ENCODE measurements at regions not wholly inside any gene's neighbourhood (a gene's known extent, or its start where the extent isn't known, plus 50 kb on each side); places are given as distances from the start of the nearest gene placed in this dataset.
"Not testable (repeated sequence)": the region's sequence is repeated elsewhere in the genome, so short reads cannot be mapped to it uniquely, and the experiment has no call there.

DNA sequence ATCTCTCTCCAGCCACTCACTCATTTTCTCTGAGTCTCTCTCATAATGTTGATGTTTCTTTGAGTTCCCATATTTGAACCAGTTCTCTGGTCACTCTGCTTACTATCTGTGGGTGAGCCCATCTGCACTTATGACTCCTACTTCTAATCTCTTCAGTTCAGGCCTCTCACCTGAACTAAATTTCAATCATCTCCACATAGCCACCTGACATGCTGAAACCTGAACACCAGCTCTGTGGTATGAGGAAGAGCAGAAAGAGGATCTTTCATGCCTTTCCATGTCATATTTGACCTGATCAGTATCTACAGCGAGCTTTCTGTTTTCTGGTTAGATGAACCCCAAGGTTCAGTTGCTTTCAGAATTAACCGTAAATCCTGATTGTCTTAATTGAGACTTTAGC, 122.2 kb upstream of the ESX1 start:
- no peak for DNase-seq (ENCODE audit: low spot score)

DNA sequence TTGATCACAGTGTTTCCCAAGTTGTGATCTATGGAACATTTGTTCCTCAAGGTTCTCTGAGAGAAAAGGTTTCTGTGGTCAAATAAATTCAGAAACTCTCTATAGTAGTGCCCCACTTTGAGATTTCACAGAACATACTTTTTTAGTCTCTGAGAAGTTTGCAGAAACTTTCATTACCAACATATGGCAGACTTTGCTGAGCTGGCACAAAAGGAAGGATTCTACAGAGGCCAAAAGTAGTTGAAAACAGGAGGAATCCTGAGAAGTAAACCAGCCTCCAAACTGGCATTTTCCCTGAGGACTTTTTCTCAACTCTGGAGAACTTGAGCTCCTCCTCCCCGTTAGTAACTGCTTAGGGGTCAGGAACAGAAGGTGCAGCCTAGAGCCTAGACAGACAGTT, 117.8 kb upstream of the ESX1 start:
- DNase-seq (ENCODE audit: low spot score) = no peak

GRCh38 chrX:104370089-104370488, 115.4 kb upstream of the ESX1 start:
- peak; percentile 9 for DNase-seq (ENCODE audit: low spot score)

GRCh38 chrX:104360774-104361173, 106.0 kb upstream of the ESX1 start:
- not testable (repeated sequence) for DNase-seq (ENCODE audit: low spot score)

- DNase-seq (ENCODE audit: low spot score) = no peak
Measured at GRCh38 chrX:104359124-104359523, 104.4 kb upstream of the ESX1 start.

DNA sequence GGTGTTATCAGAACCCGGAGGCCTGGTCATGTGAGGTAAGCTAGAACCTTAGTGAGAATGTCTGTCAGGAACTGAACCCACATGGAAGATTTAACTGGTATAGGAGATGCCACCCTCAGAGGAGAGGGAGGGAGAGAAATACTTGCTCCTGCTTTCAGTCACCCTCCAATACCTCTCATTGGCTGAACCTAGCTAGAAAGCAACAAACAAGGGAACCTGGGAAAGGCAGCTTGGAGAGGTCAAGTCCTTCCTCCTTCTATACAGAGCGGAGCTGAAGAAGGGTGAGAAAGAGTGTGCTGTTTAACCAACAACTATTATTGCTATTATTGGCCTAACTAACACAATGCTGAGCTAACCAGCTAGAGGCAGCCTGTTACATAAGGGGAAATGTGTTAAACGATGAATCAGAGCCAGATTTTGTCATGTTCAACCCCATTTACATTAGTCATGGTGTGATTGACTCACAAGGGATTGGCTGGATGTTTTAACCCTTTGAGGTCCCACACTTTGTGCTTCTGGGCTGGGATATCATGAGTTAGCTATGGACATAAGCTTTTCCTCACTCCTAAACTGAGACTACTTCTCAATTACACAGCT, 96.5 kb upstream of the ESX1 start:
- no peak for DNase-seq (ENCODE audit: low spot score)

- no peak for DNase-seq (ENCODE audit: low spot score)
Measured at GRCh38 chrX:104347860-104348259, 93.1 kb upstream of the ESX1 start.

- DNase-seq (ENCODE audit: low spot score) = peak; percentile 7
Measured at GRCh38 chrX:104343428-104344129, 88.8 kb upstream of the ESX1 start.

DNA sequence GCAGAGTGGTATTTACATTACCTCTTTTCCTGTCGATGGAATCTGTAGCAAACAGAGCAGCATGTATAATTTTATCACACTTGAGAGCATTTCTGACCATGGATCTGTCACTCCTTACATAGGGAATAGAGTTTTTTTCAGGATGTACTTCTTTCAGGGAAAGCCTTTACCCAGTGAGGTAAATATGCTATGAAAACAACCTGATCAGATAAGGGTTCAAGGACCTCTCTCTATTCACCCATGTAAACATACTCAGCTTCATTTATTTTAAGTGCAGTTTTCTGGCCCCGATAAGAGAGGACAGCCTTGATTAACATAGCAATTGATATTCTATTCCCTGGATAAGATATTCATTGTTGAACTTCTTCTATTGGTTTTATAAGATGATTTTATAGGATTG, 87.3 kb upstream of the ESX1 start:
- DNase-seq (ENCODE audit: low spot score) = no peak

DNA sequence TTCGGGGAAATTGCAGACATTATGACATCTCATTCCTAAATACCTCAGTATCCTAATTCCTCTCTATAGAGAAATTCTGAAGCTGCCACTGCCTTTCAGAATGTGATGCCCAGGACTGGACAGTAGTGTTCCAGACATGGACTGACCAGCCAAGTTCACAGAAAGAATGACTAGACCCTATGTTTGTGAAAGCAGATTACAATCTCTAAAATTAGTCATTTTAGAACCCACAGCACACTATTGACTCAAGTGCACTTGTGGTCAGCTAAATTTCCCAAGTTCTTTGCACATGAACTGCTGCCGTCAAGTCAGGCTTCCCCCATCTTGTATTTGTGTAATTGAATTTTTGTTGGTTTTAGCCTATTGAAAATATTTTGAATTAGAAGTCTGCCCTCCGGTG, 81.0 kb upstream of the ESX1 start:
- DNase-seq (ENCODE audit: low spot score) = no peak

- DNase-seq (ENCODE audit: low spot score) = no peak
Measured at GRCh38 chrX:104334971-104335370, 80.2 kb upstream of the ESX1 start.

DNA sequence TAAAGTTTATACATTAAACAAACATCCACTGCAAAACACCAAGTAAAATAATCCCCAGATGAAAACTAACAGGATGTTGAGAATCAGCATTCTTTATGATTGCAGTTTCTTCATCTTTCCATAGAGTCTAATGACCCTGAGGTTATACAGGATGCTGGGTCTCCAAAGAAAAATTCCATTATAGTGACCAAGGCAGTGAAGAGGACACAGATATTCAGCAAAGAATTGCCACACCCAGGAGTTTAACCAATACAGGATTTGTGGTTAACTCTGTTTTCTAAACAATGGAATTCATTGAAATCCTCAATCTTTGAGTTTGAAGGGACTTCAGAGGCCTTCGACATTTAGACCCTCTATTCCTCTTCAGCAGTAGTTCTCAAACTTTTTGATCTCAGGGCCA, 76.2 kb upstream of the ESX1 start:
- no peak for DNase-seq (ENCODE audit: low spot score)

DNA sequence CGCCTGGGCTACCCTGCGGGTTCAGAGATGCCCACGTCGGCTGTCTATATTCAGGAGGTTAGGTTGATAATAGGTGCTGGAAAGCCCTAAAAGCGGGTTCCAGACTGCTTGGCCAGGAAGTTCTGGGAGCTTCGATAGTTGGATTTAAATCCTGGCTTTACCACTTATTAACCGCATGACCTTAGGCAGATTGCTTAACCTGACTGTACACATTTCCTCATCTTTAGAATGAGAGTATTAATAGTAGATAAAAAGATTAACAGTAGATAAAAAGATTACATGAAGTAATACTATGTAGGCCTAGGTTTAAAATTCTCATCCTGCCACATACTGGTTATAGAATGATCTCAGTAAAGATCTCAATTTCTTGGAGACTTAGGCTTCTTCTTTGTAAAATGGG, 75.0 kb upstream of the ESX1 start:
- DNase-seq (ENCODE audit: low spot score) = no peak

- DNase-seq (ENCODE audit: low spot score) = no peak
Measured at GRCh38 chrX:104325213-104325585, 70.5 kb upstream of the ESX1 start.

DNA sequence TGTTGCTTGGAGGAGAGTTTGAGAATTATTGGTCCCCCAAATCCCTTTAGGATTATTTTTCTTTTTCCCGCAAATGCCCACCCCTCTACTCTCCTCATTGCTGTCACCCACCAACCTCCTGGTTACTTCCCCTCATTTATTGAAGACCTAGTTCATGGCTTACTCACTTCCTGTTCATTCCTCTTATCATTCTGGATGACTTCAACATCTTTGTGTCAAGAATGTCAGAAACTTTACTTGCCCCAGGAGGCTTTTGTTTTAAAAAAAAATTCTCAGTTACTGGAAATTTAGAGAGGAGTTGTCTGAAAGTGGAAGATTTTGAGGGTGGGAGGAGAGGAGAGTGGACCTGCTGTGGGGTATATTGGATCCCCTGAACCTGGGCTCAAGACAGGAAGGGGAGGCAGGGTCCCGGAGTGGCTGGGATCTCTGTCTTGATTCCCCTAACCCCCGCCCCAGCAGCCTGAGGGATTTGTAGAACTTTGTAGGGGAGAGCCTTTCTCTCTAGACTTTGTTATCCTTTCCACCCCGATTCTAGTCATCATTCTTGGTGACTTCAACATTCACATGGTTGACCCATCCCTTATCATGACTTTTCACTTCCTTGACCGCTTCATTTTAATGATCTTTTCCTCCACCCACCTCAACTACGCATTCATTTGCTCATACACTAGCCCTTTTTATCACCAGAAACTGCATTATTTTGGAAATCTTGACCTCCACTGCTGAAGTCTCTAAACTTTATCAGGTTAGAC, 69.9 kb upstream of the ESX1 start:
- no peak for DNase-seq (ENCODE audit: low spot score)

DNA sequence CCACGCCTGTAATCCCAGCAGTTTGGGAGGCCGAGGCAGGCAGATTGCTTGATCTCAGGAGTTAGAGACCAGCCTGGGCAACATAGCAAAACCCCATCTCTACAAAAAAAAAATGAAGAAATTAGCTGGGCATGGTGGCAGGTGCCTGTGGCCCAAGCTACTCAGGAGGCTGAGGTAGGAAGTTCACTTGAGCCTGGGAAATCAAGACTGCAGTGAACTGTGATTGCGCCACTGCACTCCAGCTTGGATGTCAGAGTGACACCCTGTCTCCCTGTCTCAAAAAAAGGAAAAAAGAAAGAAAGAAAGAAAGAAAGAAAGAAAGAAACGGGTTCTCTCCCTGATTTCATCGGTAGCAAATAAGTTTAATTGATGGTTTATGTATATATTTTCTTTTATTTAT, 64.6 kb upstream of the ESX1 start:
- DNase-seq (ENCODE audit: low spot score) = no peak

- DNase-seq (ENCODE audit: low spot score) = no peak
Measured at GRCh38 chrX:104318330-104319009, 63.7 kb upstream of the ESX1 start.

DNA sequence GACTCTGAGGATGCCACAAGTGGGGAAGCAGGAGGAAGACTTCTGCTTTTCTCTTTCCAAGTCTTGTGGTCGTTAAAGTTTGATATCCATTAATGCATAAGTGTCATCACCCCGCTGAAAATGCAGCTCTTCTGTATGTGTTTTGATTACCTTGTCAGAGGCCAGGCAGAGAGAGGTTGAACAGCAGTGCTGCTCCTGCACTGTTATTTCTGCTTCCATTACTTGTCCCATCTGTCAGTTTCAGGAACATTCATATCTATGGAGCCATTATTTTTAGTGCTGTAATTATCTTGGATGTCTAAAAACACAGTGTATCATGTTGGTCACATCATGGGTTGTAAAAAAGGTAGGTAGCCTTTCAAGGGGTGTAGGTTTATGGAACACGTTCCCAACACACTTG, 62.0 kb upstream of the ESX1 start:
- no peak for DNase-seq (ENCODE audit: low spot score)

GRCh38 chrX:104315555-104315954, 60.8 kb upstream of the ESX1 start:
- DNase-seq (ENCODE audit: low spot score) = no peak

GRCh38 chrX:104310657-104311254, 56.0 kb upstream of the ESX1 start:
- DNase-seq (ENCODE audit: low spot score) = no peak

- peak; percentile 19 for DNase-seq (ENCODE audit: low spot score)
Measured at GRCh38 chrX:104310090-104310489, 55.4 kb upstream of the ESX1 start.

GRCh38 chrX:104309169-104309568, 54.4 kb upstream of the ESX1 start:
- no peak for DNase-seq (ENCODE audit: low spot score)
